Stimulated activated CD4-positive, alpha-beta T cell treated with anti-CD3 and anti-CD28 coated beads, Interleukin-15, amount 100 ng/mL, for 24 hours (primary cell): ENCODE measurements at regions not wholly inside any gene's neighbourhood (a gene's known extent, or its start where the extent isn't known, plus 50 kb on each side); places are given as distances from the start of the nearest gene placed in this dataset.
A peak's percentile ranks its signal among the peaks of the same experiment; 100 is the strongest.
"Not testable (repeated sequence)": the region's sequence is repeated elsewhere in the genome, so short reads cannot be mapped to it uniquely, and the experiment has no call there.

Source experiments
- DNase-seq: peaks from one replicate; pipeline ENCODE4 v3.0.0-alpha.2; 2020

- DNase-seq, result no peak
These were observed 1464.3 kb downstream of the UQCRFS1 start for GRCh38 chr19:27748551-27749152.

DNA sequence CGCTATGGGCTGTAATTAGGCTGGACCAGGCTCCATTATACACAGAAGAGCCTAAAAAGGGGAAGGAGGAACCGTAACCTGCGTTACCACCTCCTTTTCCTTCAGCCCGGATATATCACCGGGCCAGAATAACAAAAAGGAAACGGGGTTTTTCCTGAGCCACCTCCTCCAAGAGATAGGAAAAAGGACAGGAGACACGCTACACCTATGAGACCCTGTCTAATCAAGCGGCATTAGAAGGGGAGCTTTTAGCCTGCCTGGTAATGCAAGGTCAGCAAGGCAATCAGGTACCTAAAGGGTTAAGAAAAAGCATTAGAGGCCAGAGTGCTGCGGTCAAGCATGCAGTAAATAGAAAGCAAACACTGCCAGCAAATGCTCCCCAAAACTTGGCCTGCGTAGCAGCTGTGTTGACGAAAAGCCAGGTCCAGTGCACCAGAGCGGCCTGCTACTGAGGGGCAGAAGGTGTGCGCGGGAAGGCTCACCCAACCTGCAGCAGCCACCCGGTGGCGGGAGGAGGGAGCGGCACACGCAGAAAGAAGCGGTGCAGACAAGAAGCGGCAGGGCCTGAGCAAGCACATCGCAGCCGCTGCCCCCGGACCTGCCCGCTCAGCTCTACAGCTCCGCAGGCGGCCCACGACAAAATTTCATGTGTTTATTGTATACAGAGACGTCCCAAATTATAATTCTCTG, 1466.1 kb downstream of the UQCRFS1 start:
- DNase-seq, result peak; percentile 13

- no peak for DNase-seq
These were observed 1466.9 kb downstream of the UQCRFS1 start for GRCh38 chr19:27745978-27746542.

- no peak for DNase-seq
These were observed 1467.8 kb downstream of the UQCRFS1 start for GRCh38 chr19:27744926-27745768.

DNA sequence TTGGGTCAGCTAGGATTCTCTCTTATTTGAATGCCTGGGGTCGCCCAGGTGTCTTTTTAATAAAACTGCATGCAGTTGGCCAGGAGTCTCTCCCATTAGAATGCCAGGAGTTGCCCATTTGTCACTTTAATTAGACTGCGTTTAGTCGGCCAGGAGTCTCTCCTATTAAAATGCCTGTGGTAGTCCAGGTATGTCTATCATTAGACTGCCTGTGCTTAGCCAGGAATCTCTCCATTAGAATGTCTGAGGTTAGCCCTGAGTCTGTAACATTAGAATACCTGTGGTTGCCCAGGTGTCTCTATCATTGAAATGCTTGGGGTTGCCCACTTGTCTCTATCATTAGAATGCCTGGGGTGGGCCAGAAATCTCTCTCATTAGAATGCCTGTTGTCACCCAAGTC, 1470.9 kb downstream of the UQCRFS1 start:
- no peak for DNase-seq

DNA sequence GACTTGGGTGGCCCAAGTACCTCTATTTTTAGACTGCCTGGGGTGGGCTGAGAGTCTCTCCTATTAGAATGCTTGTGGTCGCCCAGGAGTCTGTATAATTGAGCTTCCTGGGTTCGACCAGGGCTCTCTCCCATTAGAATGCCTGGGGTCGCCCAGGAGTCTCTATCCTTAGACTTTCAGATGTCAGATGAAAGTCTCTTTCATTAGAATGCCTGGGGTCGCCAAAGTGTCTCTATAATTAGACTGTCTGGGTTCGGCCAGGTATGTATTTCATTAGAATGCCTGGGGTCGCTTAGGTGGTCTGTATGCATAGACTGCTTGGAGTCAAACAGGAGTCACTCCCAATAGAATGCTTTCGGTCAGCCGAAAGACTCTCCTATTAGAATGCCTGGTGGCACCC, 1471.7 kb downstream of the UQCRFS1 start:
- no peak for DNase-seq

DNA sequence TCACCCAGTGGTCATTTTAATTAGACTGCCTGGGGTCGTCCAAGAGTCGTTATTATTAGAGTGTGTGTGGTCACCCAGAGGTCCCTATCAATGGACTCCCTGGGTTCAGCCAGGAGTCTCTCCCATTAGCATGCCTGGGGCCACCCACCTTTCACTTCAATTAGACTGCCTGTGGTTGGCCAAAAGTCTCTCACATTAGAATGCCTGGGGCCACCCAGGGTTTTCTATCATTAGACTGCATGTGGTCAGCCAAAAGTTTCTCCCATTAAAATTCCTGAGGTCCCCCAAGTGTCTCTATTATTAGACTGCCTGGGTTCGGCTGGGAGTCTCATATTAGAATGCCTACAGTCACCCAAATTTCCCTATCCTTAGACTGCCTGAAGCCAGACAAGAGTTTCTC, 1472.6 kb downstream of the UQCRFS1 start:
- no peak for DNase-seq

GRCh38 chr19:27738569-27739193, 1474.3 kb downstream of the UQCRFS1 start:
- no peak for DNase-seq

DNA sequence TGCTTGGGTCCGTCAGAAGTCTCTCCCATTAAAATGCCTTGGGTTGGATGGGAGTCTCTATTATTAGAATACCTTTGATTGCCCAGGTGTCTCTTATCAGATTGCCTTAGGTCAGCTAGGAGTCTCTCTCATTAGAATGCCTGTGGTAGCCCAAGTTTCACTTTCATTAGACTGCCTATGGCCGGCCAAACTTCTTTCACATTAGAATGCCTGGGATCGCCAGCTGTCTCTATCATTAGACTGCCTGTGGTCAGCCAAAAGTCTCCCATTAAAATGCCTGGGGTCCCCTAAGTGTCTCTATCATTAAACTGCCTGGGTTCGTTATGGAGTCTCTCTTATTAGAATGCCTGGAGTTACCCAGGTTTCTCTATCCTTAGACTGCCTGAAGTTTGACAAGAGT, 1476.7 kb downstream of the UQCRFS1 start:
- no peak for DNase-seq

- no peak for DNase-seq
These were observed 1477.6 kb downstream of the UQCRFS1 start for GRCh38 chr19:27735314-27735713.

GRCh38 chr19:27734496-27735220, 1478.3 kb downstream of the UQCRFS1 start:
- no peak for DNase-seq

DNA sequence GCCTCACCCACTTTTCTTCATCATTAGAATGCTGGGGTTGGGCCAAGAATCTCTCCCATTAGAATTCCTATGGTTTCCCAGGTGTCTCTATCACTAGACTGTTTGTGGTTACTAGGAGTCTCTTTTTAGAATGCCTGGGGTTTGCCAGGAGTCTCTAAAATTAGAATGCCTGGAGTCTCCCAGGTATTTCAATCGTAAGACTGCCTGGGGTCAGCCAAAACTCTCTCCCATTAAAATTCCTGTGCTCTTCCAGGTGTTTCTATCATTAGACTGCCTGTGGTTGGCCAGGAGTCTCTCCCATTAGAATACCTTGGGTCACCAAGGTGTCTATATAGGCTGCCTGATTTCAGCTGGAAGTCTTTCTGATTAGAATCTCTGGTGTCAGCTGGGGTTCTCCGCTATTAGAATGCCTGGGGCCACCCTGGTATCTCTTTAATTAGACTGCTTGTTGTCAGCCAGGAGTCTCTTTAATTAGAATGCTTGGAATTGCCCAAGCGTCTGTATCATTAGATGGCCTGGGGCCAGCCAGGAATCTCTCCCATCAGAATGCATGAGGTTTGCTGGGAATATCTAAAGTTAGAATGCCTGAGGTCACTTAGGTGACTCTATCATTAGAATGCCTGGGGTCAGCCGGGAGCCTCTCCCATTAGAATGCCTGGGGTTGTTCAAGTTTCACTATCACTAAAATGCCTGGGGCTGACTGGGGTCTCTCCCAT, 1479.2 kb downstream of the UQCRFS1 start:
- no peak for DNase-seq

- DNase-seq, result no peak
These were observed 1483.6 kb downstream of the UQCRFS1 start for GRCh38 chr19:27729332-27729731.

DNA sequence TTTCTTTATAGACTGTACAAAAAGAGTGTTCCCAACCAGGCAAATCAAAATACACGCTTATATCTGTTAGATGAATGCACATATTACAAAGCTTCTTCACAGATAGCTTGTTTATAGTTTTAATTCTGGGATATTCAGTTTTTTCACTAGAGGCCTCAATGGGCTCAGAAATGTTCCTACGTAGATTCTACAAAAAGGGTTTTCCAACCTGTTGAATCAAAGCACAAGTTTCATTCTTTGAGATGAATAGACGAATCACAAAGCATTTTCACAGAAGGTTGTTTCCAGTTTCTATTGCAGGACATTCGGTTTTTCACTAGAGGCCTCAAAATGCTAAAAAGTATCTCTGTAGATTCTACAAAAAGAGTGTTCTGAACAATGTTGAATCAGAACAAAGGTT, 1490.3 kb downstream of the UQCRFS1 start:
- DNase-seq, result no peak

DNA sequence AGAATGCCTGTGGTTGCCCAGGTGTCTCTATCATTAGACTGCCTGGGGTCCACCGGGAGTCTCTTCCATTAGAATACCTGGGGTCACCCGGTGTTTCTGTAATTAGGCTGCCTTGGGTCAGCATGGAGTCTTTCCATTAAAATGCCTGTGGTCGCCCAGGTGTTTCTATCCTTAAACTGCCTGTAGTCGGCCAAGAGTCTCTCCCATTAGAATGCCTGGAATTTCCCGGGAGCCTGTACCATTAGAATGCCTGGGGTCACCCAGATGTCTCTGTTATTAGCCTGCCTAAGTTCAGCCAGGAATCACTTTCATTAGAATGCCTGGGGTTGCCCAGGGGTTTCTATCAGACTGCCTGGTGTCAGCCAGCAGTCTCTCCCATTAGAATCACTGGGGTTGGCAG, 1492.8 kb downstream of the UQCRFS1 start:
- no peak for DNase-seq

- DNase-seq, result no peak
These were observed 1493.9 kb downstream of the UQCRFS1 start for GRCh38 chr19:27719034-27719433.

GRCh38 chr19:27718234-27718633, 1494.7 kb downstream of the UQCRFS1 start:
- no peak for DNase-seq

GRCh38 chr19:27717825-27718224, 1495.1 kb downstream of the UQCRFS1 start:
- DNase-seq, result no peak

DNA sequence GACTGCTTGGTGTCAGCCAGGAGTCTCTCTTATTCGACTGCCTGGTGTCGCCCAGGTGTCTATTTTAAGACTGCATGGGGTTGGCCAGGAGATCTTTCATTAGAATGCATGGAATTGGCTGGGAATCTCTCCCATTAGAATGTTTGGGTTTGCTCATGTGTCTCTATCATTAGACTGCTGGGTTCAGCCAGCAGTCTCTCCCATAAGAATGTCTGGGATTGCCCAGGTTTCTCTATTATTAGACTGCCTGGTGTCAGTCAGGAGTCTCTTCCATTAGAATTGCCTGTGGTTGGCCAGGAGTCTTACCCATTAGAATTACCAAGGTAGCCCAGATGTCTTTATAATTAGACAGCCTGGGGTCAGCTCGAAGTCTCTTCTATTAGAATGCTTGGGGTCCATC, 1496.0 kb downstream of the UQCRFS1 start:
- no peak for DNase-seq

- DNase-seq, result no peak
These were observed 1498.1 kb downstream of the UQCRFS1 start for GRCh38 chr19:27714857-27715256.

- DNase-seq, result no peak
These were observed 1503.5 kb downstream of the UQCRFS1 start for GRCh38 chr19:27709496-27709895.

- DNase-seq, result not testable (repeated sequence)
These were observed 1504.0 kb downstream of the UQCRFS1 start for GRCh38 chr19:27708986-27709385.
